T47D (cell line): ENCODE measurements at regions not wholly inside any gene's neighbourhood (a gene's known extent, or its start where the extent isn't known, plus 50 kb on each side); places are given as distances from the start of the nearest gene placed in this dataset.

Experiments
- DNase-seq, 2 experiments: peaks; one replicate each; pipeline versions ENCODE4 v3.0.0 to v3.0.0-alpha.2; 2011 to 2012; ENCODE audit warnings: low read depth in 1 of 2, low spot score in 1 of 2
- JUND ChIP-seq: IDR thresholded peaks from 2 replicates; pipeline ENCODE4 v1.6.1; 2012; ENCODE audit warnings: low read depth
- in situ Hi-C: cut with HindIII; loops from 2 replicates; pipeline ENCODE4 v1.10.0; 2016; ENCODE audit warnings: low sequenced_read_pairs, low pct_unique_long_range_greater_than_20kb

DNA sequence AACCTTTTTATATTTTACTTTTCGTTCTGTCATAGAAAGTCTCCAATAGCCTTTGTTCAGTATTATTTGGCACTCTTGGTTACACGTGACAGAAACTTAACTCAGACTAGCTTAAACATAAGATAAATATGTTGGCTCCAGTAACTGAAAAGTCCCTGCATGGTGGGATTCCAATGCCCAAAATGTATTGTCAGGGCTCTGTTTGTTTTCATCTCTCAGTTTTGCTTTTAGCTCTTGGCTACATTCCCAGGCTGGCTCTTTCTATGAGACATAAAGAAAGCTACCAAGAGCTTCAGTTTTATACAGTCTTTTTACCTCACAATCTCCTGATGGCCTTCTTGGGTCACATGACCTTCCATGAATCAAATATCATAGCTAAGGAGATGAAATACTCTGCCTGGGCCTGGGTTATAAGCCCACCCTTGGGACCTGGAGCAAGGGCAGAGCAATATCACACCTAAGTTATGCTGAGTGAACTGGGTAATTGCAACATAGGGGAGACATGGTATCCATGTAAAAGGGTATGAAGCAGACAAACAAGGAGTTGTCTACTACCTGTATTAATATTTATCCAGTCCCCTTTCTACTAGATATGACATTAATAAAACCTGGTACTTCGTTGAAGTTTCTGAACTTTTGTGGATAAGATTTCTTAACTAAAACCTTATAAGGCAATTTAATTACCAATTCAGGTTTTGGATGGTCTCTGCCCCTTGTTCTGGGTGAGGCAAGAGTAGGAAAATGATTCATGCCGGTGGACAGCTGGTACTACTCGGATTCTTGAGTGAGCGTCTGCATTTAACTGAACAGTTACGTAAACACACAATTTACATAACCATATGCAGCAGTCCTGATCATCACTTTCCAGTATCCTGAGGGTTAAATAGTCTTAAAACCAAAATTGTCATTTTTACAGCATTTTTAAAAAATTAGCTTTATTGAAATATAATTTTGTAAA lies 442.3 kb downstream of the GPATCH2 start:
- in situ Hi-C loops = no loop called here
- TF ChIP-seq JUND = no peak
- DNase-seq = no peak

DNA sequence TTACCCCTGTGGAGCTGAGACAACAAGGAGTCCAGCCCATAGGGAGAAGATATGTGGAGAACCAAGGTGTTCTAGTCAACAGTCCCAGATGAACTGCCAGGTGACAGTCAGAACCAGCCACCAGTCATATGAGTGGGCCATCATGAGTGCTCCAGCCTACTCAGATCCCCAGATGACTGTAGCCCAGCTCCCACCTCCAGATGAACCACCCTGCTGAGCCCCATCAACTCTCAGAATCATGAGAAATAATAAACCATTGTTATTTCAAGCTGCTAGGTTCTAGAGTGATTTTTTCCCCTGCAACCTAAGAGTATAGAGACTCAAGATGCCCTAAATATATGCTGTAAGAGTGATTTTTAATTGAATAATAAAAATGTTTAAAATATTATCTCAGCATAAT lies 444.2 kb downstream of the GPATCH2 start:
- in situ Hi-C loops = no loop called here
- DNase-seq = no peak
- no peak for TF ChIP-seq JUND

DNA sequence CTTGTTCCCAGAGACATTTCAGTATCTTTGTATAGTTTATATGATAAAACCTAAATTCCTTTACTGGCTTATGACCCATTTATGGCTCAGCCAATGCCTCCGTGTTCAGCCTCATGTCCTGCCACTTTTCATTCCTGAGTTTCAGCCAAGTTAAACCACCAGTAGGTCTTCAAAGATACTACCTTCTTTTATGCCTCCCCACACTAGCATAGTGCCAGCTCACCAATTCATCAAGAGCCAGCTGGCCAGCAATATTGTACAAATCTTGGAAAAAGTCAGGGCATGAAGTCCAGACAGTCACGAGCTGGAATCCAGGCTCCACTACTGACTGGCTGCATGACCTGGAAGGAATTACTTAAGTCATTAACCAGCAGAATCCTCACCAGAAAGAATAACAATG lies 446.0 kb downstream of the GPATCH2 start:
- no peak for DNase-seq
- TF ChIP-seq JUND = no peak
- in situ Hi-C loops = no loop called here

DNA sequence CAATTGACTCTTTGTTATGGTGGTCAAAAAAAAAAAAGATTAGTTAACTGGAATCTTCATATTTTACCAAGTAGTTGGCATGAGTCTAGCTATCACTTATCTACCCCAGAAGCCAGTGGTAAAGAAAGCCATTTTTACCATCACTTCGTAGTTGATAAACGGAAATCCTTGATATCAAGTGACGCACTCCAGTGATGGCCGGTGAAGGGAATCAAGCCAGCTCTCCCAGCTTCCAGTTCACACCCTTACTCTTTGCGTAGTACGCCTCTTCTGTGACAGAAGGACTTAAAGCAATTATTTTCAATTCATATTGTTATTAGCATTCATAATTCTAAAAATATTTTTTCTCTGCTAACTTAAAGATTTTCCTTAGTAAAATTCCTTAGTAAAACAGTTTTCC lies 447.9 kb downstream of the GPATCH2 start:
- in situ Hi-C loops = no loop called here
- no peak for TF ChIP-seq JUND
- DNase-seq = no peak

DNA sequence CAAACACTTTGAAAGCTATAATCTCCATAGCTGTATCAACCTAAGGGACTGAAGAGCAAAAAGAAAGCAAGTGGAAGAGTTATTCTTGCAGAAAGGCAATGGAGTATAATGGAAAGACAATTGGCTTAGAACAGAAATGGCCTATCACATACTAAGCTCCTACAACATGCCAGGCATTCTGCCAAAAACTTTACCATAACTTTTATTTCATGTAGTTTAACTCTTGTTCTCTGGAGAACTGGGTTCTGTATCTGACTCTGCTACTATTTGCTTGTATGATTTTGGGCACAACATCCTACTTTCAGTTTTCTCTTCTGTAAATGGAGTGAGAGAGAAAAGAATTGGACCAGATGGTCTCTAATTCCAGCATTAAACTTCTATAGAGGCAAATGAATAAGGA lies 449.1 kb downstream of the GPATCH2 start:
- in situ Hi-C loops = no loop called here
- no peak for TF ChIP-seq JUND

DNA sequence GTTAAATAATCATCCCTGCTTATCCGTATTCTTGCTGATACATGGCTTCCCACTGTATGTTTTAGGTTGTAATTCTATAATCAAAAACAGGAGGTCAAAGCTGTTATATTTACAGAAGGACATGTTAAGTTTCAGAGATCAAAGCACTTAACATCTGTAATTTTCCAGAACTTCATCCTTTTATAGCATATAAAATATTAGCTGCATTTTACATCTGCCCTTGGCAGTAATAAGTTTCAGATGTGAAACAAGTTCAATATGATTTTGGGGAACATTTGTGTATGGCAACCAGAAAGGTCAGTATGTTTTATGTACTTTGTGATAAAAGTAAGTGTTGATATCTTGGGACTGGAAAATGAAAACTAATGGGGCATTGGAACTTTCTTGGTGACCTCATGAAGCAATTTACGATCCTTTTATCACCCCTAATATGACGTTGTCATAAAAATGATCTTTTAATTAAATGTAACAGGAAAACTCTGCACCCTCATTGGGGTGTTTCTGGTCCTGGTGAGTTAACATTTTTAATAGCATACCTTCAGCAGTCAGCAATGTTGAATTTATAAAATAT lies 449.6 kb downstream of the GPATCH2 start:
- in situ Hi-C loops = no loop called here
- DNase-seq = no peak
- no peak for TF ChIP-seq JUND

More for the DNA sequence above, 449.1 kb downstream of the GPATCH2 start:
- no peak for DNase-seq

DNA sequence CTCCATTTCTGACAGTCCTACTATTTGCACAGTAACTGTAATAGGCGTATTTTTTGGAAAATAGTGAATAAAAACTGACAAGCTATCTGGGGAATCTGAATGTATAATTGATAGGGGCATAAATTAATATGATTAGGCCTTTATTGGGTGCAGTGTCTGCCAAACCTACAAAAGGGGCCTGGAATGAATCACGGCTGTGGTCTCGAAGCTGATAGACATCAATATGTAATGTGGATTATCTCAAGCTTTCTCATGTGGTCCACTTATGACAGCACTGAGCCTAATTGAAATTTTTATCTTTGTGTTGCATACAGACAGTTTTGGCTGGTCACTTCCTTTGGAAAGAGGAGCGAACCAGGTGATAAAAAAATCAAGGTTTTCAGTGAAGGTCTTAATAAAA lies 450.4 kb downstream of the GPATCH2 start:
- DNase-seq = no peak
- in situ Hi-C loops = no loop called here
- no peak for TF ChIP-seq JUND

DNA sequence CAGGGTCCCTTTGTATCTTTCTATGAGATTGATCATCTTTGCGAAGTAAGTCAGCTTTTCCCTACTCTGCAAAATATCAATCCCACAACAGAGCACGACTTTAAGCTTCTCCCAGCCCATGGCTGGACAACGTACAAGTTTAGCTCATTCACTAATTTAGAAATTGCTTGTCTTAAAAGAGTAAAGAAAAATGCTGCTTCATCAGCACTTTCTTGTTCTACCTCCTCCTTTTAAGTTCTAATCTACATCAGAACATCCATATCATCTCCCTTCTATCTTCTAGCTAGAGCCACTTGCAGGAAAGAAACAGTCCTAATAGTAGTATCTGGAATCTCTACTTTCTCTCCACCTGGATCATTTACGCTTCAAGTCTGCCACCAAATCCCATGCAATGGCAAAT lies 441.2 kb upstream of the ESRRG start:
- in situ Hi-C loops = no loop called here
- no peak for TF ChIP-seq JUND
- no peak for DNase-seq

DNA sequence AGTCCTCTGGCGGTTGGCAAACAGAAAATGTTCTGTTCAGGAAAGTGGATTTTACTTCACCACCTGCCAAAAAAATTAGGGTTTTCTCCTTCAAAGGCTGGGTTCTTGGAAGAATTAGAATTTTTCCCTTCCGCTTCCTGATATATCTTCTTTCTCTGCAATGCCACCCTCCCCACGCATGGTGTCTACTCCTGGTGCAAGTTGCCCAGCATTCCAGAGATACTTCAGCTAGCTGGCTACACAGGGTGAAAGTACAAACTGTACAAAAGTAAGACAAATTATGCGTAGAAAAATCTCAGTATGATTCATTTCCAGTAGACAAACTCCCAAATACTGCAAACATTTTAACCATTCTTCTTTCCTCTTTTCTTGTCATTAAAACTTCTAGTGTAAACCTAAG lies 430.1 kb upstream of the ESRRG start:
- DNase-seq = peak in 1 of 2 experiments; percentile 47
- in situ Hi-C loops = no loop called here
- TF ChIP-seq JUND = no peak

DNA sequence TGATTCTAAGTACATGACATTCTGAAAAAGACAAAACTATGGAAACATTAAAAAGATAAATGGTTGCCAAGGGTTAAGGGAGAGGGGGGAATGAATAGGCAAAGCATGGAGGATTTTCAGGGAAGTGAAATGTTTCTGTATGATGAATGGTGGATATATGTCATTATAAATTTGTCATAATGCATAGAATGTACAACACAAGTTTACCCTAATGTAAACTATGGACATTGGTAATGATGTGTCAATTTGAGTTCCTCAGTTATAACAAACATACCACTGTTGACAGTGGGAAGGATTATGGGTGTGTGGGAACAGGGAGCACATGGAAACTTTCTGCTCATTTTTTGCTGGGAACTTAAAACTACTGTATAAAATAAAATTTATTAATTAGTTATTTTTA lies 427.1 kb upstream of the ESRRG start:
- no peak for DNase-seq
- in situ Hi-C loops = no loop called here
- no peak for TF ChIP-seq JUND

DNA sequence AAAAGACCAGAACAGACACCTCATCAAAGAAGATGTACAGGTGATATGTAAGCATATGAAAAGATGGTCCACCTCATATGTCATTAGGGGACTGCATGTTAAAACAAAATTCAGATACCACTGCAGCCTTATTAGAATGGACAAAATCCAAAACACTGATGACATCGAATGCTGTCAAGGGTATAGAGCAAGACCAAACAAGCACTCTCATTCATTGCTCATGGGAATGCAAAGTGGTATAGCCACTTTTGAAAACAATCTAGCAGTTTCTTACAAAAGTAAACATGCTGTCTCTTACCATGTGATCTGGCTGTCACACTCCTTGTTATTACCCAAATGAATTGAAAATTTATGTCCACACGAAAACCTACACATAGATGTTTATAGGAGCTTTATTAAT lies 426.6 kb upstream of the ESRRG start:
- TF ChIP-seq JUND = no peak
- no peak for DNase-seq
- in situ Hi-C loops = no loop called here

DNA sequence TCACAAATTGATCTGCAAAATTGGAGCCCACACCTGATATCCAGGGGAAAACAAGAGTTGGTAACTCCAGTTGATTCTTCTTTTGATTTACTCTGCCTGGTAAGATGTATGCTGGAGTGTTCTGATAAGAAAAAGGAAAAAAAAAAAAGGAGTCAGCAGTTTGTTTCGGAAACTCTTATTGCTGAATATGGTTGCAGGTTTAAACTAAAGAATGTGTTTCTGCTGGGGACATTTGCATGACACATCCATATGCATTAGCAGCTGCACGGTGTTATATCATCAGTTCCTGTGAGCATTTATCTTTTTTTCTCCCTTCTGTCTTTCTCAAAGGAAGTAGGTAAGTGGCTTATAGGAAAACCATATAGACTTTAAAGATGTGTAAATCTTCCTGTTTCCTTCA lies 418.5 kb upstream of the ESRRG start:
- TF ChIP-seq JUND = no peak
- in situ Hi-C loops = no loop called here
- DNase-seq = no peak

DNA sequence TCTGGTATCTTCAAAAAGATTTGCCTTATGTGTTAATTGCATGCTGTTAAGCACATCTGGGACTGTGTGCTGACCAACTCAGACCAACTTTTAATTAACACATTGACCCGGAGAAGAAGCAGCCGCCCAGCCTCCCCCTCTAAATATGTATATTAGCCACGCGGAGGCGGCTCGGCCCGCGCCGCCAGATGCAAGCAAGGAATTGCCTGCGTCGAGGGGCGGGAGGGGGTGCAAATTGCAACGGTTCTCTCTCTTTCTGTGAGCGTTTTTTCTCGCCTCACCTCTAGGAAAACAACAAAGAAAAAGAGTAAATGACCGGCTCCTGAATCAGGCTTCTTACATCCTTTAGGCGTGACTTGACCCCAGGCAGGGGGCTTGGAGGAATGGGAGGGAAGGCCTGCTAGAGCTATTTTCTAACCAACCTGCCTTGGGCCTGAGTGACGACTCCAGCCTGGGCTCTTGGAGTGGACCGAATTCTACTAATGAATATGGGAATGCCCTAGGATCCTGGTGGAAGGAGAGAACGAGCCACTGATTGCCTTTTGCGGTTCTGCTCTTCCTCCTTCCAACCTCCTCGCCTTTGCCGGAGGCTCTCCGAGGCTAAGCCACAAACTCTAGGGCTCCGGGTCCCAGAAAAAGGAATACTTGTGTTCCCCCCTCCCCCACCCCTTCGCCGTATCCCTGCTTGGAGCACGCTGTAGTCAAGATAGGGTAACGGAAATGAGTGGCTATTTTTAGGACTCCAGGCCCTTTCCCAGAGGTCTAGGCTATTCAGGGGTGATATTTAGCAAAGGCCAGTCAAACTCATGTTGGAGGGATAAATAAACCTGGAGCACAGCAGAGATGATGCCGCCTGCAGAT lies 417.0 kb upstream of the ESRRG start:
- no peak for TF ChIP-seq JUND
- in situ Hi-C loops = no loop called here
- DNase-seq = no peak
